HEK293 (cell line): ENCODE measurements at regions not wholly inside any gene's neighbourhood (a gene's known extent, or its start where the extent isn't known, plus 50 kb on each side); places are given as distances from the start of the nearest gene placed in this dataset.

Source experiments
- CTCF ChIA-PET: fragments of 350-600 bp; formaldehyde crosslinking; extraction: SDS; loops from one replicate; lab custom pipeline; 2021; ENCODE audit warnings: antibody characterized with exemption; lab: Yijun Ruan, JAX
- POLR2A ChIA-PET: fragments of 300-600 bp; formaldehyde crosslinking; extraction: SDS; loops from one replicate; lab custom pipeline; 2020; ENCODE audit warnings: antibody characterized with exemption, inconsistent platforms; lab: Yijun Ruan, JAX
- H3K27ac ChIP-seq: fragments of 200-500 bp; sonication (Bioruptor generic); 2 replicates; pipeline ENCODE4 v1.5.1; 2014; ENCODE audit warnings: low read depth, low read length, control low read depth, inconsistent platforms; ENCODE audit errors: extremely low read depth
- H3K36me3 ChIP-seq, 2 experiments: fragments of 200-500 bp in 1 of 2; sonication (Bioruptor generic) in 1 of 2; 1 replicate in 1 of 2; 2 replicates in 1 of 2; pipeline ENCODE4 v1.5.1; 2014 to 2017; ENCODE audit warnings: inconsistent platforms in 2 of 2, low read length in 2 of 2; ENCODE audit not compliant: control insufficient read depth in 2 of 2, insufficient read depth in 1 of 2
- H3K4me1 ChIP-seq: fragments of 200-500 bp; sonication (Bioruptor generic); 2 replicates; pipeline ENCODE4 v1.5.1; 2014; ENCODE audit warnings: mild to moderate bottlenecking, low read length, inconsistent platforms; ENCODE audit not compliant: control insufficient read depth, insufficient read depth
- H3K4me3 ChIP-seq: 2 replicates; pipeline ENCODE4 v1.5.1; 2011; ENCODE audit warnings: low read depth, mild to moderate bottlenecking, control low read depth, low read length, moderate library complexity
- H3K9me3 ChIP-seq: fragments of 200-500 bp; sonication (Bioruptor generic); 2 replicates; pipeline ENCODE4 v1.5.1; 2014; ENCODE audit warnings: low read depth, low read length, inconsistent platforms; ENCODE audit not compliant: control insufficient read depth, insufficient read depth
- HOXD13 ChIP-seq: sonication (generic); formaldehyde crosslinking; IDR thresholded peaks from 2 replicates; pipeline ENCODE4 v1.8.0; 2022; ENCODE audit warnings: missing genetic modification reagents, borderline replicate concordance
- ZBTB48 ChIP-seq: fragments of 450-650 bp; formaldehyde crosslinking; IDR thresholded peaks from 2 replicates; pipeline ENCODE4 v1.5.1; 2016; ENCODE audit warnings: missing biosample characterization, missing genetic modification characterization
- ZBTB7A ChIP-seq: fragments of 450-650 bp; formaldehyde crosslinking; IDR thresholded peaks from 2 replicates; pipeline ENCODE4 v1.5.1; 2016; ENCODE audit warnings: low read depth, missing biosample characterization, missing genetic modification characterization
- ZBTB8A ChIP-seq: fragments of 450-650 bp; formaldehyde crosslinking; IDR thresholded peaks from 2 replicates; pipeline ENCODE4 v1.5.1; 2016; ENCODE audit warnings: missing biosample characterization, missing genetic modification characterization
- ZNF146 ChIP-seq: fragments of 450-650 bp; formaldehyde crosslinking; IDR thresholded peaks from 2 replicates; pipeline ENCODE4 v1.5.1; 2016; ENCODE audit warnings: missing biosample characterization, missing genetic modification characterization
- ZNF169 ChIP-seq: fragments of 450-650 bp; formaldehyde crosslinking; IDR thresholded peaks from 2 replicates; pipeline ENCODE4 v1.5.1; 2016; ENCODE audit warnings: missing biosample characterization, missing genetic modification characterization
- ZNF2 ChIP-seq: fragments of 450-650 bp; formaldehyde crosslinking; IDR thresholded peaks from 2 replicates; pipeline ENCODE4 v1.5.1; 2016; ENCODE audit warnings: missing biosample characterization, missing genetic modification characterization
- ZNF214 ChIP-seq: fragments of 450-650 bp; formaldehyde crosslinking; IDR thresholded peaks from 2 replicates; pipeline ENCODE4 v1.5.1; 2017; ENCODE audit warnings: missing biosample characterization, mild to moderate bottlenecking, missing genetic modification characterization, borderline replicate concordance
- ZNF239 ChIP-seq: fragments of 450-650 bp; formaldehyde crosslinking; IDR thresholded peaks from 2 replicates; pipeline ENCODE4 v1.5.1; 2016; ENCODE audit warnings: missing biosample characterization, missing genetic modification characterization
- ZNF248 ChIP-seq: fragments of 450-650 bp; formaldehyde crosslinking; IDR thresholded peaks from 2 replicates; pipeline ENCODE4 v1.5.1; 2017; ENCODE audit warnings: missing biosample characterization, missing genetic modification characterization
- ZNF266 ChIP-seq: fragments of 450-650 bp; formaldehyde crosslinking; IDR thresholded peaks from 2 replicates; pipeline ENCODE4 v1.5.1; 2016; ENCODE audit warnings: missing biosample characterization, missing genetic modification characterization, low read depth
- ZNF311 ChIP-seq: fragments of 450-650 bp; formaldehyde crosslinking; IDR thresholded peaks from 2 replicates; pipeline ENCODE4 v1.5.1; 2017; ENCODE audit warnings: missing biosample characterization, missing genetic modification characterization, borderline replicate concordance
- ZNF514 ChIP-seq: fragments of 450-650 bp; formaldehyde crosslinking; IDR thresholded peaks from 2 replicates; pipeline ENCODE4 v1.5.1; 2016; ENCODE audit warnings: missing biosample characterization, missing genetic modification characterization
- ZNF624 ChIP-seq: fragments of 450-650 bp; formaldehyde crosslinking; IDR thresholded peaks from 2 replicates; pipeline ENCODE4 v1.5.1; 2017; ENCODE audit warnings: missing biosample characterization, missing genetic modification characterization
- ZNF654 ChIP-seq: fragments of 450-650 bp; formaldehyde crosslinking; IDR thresholded peaks from 2 replicates; pipeline ENCODE4 v1.5.1; 2016; ENCODE audit warnings: low read depth, missing biosample characterization, missing genetic modification characterization
- ZNF777 ChIP-seq: fragments of 450-650 bp; formaldehyde crosslinking; IDR thresholded peaks from 2 replicates; pipeline ENCODE4 v1.5.1; 2017; ENCODE audit warnings: missing biosample characterization, missing genetic modification characterization, borderline replicate concordance
- ZNF791 ChIP-seq: fragments of 450-650 bp; formaldehyde crosslinking; IDR thresholded peaks from 2 replicates; pipeline ENCODE4 v1.5.1; 2016; ENCODE audit warnings: missing biosample characterization, missing genetic modification characterization
- TF ChIP-seq, protein P1 (sequence below): fragments of 450-650 bp; formaldehyde crosslinking; conservative IDR thresholded peaks from 2 replicates; pipeline ENCODE4 v1.5.1; 2016; ENCODE audit warnings: low read depth, missing biosample characterization, missing genetic modification characterization
- TF ChIP-seq, protein P2 (sequence below): fragments of 450-650 bp; formaldehyde crosslinking; IDR thresholded peaks from 2 replicates; pipeline ENCODE4 v1.5.1; 2016; ENCODE audit warnings: missing biosample characterization, missing genetic modification characterization
- TF ChIP-seq, protein P3 (sequence below): fragments of 450-650 bp; formaldehyde crosslinking; IDR thresholded peaks from 2 replicates; pipeline ENCODE4 v1.5.1; 2017; ENCODE audit warnings: missing biosample characterization, missing genetic modification characterization
- TF ChIP-seq, protein P4 (sequence below): fragments of 450-650 bp; formaldehyde crosslinking; IDR thresholded peaks from 2 replicates; pipeline ENCODE4 v1.5.1; 2016; ENCODE audit warnings: missing biosample characterization, missing genetic modification characterization, borderline replicate concordance

DNA sequence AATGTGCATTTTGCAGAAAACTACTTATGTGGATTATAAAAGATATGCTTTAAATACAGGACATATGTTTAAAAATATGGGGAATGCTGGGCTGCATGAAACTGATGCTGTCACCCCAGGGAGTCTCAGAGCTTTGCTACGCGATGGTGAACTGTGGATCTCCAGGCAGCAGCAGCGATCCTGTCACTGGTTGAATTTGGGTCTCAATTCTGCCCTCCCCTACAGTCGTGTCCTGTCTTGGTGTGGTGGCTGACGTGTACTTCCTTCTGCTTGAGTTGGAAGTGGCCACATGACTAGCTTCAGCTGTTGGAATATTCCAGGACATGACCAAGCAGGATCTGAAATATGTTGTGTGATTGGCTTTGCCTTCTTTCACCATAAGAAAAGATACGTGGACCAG, 222.9 kb upstream of the AJAP1 start:
- ChIA-PET POLR2A (no interaction called here), CTCF (interaction anchor here (0.6 kb wide), 1 partner anchor 276 kb away, joined by 3 read pairs; no protein-coding TSS in a partner anchor)
- H3K4me1 ChIP-seq: no peaks in the 10 kb centered on the region
- no peaks in the 10 kb centered on the region for H3K9me3 ChIP-seq
- no peaks in the 10 kb centered on the region for H3K36me3 ChIP-seq
- TF ChIP-seq ZNF239 (tag by site-specific recombination) (no peak), ZNF624 (tag by site-specific recombination) (no peak), ZNF146 (no peak)
- no peak overlapping the region for H3K27ac ChIP-seq
- no peak overlapping the region for H3K4me3 ChIP-seq

DNA sequence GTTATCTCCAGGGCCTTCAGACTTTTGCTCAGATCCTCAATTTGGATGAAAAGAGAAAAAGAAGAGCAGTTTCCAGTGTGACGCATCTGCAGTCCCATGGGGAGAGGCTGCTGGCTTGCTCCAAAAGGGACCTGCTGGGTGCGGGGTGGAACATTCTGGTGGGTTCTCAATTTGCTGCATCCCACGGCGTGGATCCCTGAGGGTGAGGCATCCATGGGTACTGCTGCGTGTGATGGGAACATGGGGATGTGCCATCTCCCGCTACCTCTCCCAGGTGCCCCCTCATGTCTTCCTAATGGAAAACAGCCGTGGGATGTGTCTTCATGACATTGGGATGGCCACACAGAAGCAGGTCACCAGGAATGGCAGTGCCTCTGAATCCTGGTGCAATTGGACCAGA, 221.3 kb upstream of the AJAP1 start:
- Histone ChIP-seq H3K4me3 (no peak overlapping the region), H3K4me1 (no peaks in the 10 kb centered on the region), H3K9me3 (no peaks in the 10 kb centered on the region), H3K27ac (no peak overlapping the region), H3K36me3 (no peaks in the 10 kb centered on the region)
- TF ChIP-seq ZNF514 (tag by site-specific recombination) (no peak), ZNF777 (tag by site-specific recombination) (no peak), ZNF248 (tag by site-specific recombination) (no peak), HOXD13 (CRISPR knock-in tag) (no peak), ZNF266 (no peak), ZNF311 (tag by site-specific recombination) (no peak)
- TF ChIP-seq, protein P1, sequence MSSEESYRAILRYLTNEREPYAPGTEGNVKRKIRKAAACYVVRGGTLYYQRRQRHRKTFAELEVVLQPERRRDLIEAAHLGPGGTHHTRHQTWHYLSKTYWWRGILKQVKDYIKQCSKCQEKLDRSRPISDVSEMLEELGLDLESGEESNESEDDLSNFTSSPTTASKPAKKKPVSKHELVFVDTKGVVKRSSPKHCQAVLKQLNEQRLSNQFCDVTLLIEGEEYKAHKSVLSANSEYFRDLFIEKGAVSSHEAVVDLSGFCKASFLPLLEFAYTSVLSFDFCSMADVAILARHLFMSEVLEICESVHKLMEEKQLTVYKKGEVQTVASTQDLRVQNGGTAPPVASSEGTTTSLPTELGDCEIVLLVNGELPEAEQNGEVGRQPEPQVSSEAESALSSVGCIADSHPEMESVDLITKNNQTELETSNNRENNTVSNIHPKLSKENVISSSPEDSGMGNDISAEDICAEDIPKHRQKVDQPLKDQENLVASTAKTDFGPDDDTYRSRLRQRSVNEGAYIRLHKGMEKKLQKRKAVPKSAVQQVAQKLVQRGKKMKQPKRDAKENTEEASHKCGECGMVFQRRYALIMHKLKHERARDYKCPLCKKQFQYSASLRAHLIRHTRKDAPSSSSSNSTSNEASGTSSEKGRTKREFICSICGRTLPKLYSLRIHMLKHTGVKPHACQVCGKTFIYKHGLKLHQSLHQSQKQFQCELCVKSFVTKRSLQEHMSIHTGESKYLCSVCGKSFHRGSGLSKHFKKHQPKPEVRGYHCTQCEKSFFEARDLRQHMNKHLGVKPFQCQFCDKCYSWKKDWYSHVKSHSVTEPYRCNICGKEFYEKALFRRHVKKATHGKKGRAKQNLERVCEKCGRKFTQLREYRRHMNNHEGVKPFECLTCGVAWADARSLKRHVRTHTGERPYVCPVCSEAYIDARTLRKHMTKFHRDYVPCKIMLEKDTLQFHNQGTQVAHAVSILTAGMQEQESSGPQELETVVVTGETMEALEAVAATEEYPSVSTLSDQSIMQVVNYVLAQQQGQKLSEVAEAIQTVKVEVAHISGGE (tag by site-specific recombination): no peak
- TF ChIP-seq, protein P2, sequence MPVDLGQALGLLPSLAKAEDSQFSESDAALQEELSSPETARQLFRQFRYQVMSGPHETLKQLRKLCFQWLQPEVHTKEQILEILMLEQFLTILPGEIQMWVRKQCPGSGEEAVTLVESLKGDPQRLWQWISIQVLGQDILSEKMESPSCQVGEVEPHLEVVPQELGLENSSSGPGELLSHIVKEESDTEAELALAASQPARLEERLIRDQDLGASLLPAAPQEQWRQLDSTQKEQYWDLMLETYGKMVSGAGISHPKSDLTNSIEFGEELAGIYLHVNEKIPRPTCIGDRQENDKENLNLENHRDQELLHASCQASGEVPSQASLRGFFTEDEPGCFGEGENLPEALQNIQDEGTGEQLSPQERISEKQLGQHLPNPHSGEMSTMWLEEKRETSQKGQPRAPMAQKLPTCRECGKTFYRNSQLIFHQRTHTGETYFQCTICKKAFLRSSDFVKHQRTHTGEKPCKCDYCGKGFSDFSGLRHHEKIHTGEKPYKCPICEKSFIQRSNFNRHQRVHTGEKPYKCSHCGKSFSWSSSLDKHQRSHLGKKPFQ (tag by site-specific recombination): no peak
- CTCF ChIA-PET: interaction anchor here (0.6 kb wide), 1 partner anchor 499 kb away, joined by 4 read pairs; no protein-coding TSS in a partner anchor
- POLR2A ChIA-PET: no interaction called here

DNA sequence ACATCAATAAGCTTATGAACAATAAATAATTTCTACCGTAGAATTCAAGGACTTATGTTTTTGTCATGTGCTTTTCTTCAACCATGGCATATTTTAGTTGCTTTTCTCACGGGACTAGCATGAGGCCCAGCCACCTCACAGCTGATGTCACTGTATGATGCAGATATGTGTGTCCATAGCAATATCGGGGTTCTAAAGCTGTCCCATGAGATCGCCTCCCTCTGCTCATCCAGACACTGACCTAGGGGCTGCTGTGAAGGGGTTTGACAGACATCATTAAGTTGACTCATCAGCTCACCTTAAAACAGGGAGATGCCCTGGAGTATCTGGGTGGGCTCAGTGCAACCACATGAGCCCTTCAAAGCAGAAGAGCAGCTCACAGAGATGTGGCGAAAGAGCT, 210.3 kb upstream of the AJAP1 start:
- Histone ChIP-seq H3K4me1 (no peaks in the 10 kb centered on the region), H3K4me3 (no peak overlapping the region), H3K27ac (no peak overlapping the region), H3K9me3 (no peaks in the 10 kb centered on the region), H3K36me3 (no peaks in the 10 kb centered on the region)
- CTCF ChIA-PET: no interaction called here
- POLR2A ChIA-PET: no interaction called here
- TF ChIP-seq ZNF2 (tag by site-specific recombination): no peak
- TF ChIP-seq ZNF654 (tag by site-specific recombination): no peak
- TF ChIP-seq ZNF214: no peak
- no peak for TF ChIP-seq ZBTB48
- TF ChIP-seq, protein P3, sequence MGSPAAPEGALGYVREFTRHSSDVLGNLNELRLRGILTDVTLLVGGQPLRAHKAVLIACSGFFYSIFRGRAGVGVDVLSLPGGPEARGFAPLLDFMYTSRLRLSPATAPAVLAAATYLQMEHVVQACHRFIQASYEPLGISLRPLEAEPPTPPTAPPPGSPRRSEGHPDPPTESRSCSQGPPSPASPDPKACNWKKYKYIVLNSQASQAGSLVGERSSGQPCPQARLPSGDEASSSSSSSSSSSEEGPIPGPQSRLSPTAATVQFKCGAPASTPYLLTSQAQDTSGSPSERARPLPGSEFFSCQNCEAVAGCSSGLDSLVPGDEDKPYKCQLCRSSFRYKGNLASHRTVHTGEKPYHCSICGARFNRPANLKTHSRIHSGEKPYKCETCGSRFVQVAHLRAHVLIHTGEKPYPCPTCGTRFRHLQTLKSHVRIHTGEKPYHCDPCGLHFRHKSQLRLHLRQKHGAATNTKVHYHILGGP (tag by site-specific recombination): no peak
- TF ChIP-seq ZBTB8A (tag by site-specific recombination): no peak
- no peak for TF ChIP-seq ZBTB7A (tag by site-specific recombination)
- TF ChIP-seq, protein P4, sequence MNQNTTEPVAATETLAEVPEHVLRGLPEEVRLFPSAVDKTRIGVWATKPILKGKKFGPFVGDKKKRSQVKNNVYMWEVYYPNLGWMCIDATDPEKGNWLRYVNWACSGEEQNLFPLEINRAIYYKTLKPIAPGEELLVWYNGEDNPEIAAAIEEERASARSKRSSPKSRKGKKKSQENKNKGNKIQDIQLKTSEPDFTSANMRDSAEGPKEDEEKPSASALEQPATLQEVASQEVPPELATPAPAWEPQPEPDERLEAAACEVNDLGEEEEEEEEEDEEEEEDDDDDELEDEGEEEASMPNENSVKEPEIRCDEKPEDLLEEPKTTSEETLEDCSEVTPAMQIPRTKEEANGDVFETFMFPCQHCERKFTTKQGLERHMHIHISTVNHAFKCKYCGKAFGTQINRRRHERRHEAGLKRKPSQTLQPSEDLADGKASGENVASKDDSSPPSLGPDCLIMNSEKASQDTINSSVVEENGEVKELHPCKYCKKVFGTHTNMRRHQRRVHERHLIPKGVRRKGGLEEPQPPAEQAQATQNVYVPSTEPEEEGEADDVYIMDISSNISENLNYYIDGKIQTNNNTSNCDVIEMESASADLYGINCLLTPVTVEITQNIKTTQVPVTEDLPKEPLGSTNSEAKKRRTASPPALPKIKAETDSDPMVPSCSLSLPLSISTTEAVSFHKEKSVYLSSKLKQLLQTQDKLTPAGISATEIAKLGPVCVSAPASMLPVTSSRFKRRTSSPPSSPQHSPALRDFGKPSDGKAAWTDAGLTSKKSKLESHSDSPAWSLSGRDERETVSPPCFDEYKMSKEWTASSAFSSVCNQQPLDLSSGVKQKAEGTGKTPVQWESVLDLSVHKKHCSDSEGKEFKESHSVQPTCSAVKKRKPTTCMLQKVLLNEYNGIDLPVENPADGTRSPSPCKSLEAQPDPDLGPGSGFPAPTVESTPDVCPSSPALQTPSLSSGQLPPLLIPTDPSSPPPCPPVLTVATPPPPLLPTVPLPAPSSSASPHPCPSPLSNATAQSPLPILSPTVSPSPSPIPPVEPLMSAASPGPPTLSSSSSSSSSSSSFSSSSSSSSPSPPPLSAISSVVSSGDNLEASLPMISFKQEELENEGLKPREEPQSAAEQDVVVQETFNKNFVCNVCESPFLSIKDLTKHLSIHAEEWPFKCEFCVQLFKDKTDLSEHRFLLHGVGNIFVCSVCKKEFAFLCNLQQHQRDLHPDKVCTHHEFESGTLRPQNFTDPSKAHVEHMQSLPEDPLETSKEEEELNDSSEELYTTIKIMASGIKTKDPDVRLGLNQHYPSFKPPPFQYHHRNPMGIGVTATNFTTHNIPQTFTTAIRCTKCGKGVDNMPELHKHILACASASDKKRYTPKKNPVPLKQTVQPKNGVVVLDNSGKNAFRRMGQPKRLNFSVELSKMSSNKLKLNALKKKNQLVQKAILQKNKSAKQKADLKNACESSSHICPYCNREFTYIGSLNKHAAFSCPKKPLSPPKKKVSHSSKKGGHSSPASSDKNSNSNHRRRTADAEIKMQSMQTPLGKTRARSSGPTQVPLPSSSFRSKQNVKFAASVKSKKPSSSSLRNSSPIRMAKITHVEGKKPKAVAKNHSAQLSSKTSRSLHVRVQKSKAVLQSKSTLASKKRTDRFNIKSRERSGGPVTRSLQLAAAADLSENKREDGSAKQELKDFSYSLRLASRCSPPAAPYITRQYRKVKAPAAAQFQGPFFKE (tag by site-specific recombination): no peak
- no peak for TF ChIP-seq ZNF791 (tag by site-specific recombination)
- TF ChIP-seq ZNF169 (tag by site-specific recombination): no peak
